SK-N-SH (cell line): ENCODE measurements at regions not wholly inside any gene's neighbourhood (a gene's known extent, or its start where the extent isn't known, plus 50 kb on each side); places are given as distances from the start of the nearest gene placed in this dataset.

Experiments used
- CTCF ChIP-seq: fragments of 200-600 bp; sonication (generic); IDR thresholded peaks from 2 replicates; pipeline ENCODE4 v1.6.1; 2017; ENCODE audit warnings: antibody characterized with exemption, mild to moderate bottlenecking, moderate library complexity
- POLR2AphosphoS5 ChIP-seq: IDR thresholded peaks from 2 replicates; pipeline ENCODE4 v1.6.1; 2012; ENCODE audit warnings: low read depth, low read length
- RAD21 ChIP-seq: IDR thresholded peaks from 2 replicates; pipeline ENCODE4 v1.6.1; 2012; ENCODE audit warnings: mild to moderate bottlenecking, low read length

GRCh38 chr13:61960981-61961380 lies 545.3 kb upstream of the PCDH20 start:
- no peak for TF ChIP-seq CTCF
- no peak for TF ChIP-seq RAD21
- TF ChIP-seq POLR2AphosphoS5: no peak
